HFFc6 (cell line): ENCODE measurements at regions not wholly inside any gene's neighbourhood (a gene's known extent, or its start where the extent isn't known, plus 50 kb on each side); places are given as distances from the start of the nearest gene placed in this dataset.

Experiments used
- DNase-seq: peaks from one replicate; pipeline ENCODE4 v3.0.0-alpha.2; 2018
- H3K27ac Mint-ChIP-seq: 2 replicates; pipeline ENCODE4 v1.8.0; 2020; ENCODE audit warnings: mild to moderate bottlenecking, mixed read lengths
- H3K27me3 Mint-ChIP-seq: 2 replicates; pipeline ENCODE4 v1.8.0; 2021; ENCODE audit warnings: mild to moderate bottlenecking, moderate library complexity, mixed read lengths; ENCODE audit not compliant: insufficient read depth
- H3K36me3 Mint-ChIP-seq: 2 replicates; pipeline ENCODE4 v1.8.0; 2021; ENCODE audit warnings: low read depth, mixed read lengths
- H3K4me1 Mint-ChIP-seq: 2 replicates; pipeline ENCODE4 v1.8.0; 2020; ENCODE audit warnings: low read depth, mixed read lengths
- H3K4me3 Mint-ChIP-seq: 2 replicates; pipeline ENCODE4 v1.8.0; 2020; ENCODE audit warnings: mild to moderate bottlenecking, moderate library complexity, mixed read lengths
- H3K9me3 Mint-ChIP-seq: 2 replicates; pipeline ENCODE4 v1.8.0; 2020; ENCODE audit warnings: mild to moderate bottlenecking, mixed read lengths
- TF ChIP-seq, protein P1 (sequence below): fragments of 200-600 bp; sonication (generic); IDR thresholded peaks from 2 replicates; pipeline ENCODE4 v1.5.0; 2021; ENCODE audit warnings: antibody characterized with exemption, mild to moderate bottlenecking

GRCh38 chr18:34627137-34627920 lies 82.8 kb upstream of the DTNA start:
- H3K27ac Mint-ChIP-seq = no peak overlapping the region
- no peak overlapping the region for H3K4me3 Mint-ChIP-seq
- H3K9me3 Mint-ChIP-seq = no peaks in the 10 kb centered on the region
- H3K36me3 Mint-ChIP-seq = no peaks in the 10 kb centered on the region
- H3K4me1 Mint-ChIP-seq = no peaks in the 10 kb centered on the region
- TF ChIP-seq, protein P1, sequence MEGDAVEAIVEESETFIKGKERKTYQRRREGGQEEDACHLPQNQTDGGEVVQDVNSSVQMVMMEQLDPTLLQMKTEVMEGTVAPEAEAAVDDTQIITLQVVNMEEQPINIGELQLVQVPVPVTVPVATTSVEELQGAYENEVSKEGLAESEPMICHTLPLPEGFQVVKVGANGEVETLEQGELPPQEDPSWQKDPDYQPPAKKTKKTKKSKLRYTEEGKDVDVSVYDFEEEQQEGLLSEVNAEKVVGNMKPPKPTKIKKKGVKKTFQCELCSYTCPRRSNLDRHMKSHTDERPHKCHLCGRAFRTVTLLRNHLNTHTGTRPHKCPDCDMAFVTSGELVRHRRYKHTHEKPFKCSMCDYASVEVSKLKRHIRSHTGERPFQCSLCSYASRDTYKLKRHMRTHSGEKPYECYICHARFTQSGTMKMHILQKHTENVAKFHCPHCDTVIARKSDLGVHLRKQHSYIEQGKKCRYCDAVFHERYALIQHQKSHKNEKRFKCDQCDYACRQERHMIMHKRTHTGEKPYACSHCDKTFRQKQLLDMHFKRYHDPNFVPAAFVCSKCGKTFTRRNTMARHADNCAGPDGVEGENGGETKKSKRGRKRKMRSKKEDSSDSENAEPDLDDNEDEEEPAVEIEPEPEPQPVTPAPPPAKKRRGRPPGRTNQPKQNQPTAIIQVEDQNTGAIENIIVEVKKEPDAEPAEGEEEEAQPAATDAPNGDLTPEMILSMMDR = no peak
- no peaks in the 10 kb centered on the region for H3K27me3 Mint-ChIP-seq
- DNase-seq = no peak

DNA sequence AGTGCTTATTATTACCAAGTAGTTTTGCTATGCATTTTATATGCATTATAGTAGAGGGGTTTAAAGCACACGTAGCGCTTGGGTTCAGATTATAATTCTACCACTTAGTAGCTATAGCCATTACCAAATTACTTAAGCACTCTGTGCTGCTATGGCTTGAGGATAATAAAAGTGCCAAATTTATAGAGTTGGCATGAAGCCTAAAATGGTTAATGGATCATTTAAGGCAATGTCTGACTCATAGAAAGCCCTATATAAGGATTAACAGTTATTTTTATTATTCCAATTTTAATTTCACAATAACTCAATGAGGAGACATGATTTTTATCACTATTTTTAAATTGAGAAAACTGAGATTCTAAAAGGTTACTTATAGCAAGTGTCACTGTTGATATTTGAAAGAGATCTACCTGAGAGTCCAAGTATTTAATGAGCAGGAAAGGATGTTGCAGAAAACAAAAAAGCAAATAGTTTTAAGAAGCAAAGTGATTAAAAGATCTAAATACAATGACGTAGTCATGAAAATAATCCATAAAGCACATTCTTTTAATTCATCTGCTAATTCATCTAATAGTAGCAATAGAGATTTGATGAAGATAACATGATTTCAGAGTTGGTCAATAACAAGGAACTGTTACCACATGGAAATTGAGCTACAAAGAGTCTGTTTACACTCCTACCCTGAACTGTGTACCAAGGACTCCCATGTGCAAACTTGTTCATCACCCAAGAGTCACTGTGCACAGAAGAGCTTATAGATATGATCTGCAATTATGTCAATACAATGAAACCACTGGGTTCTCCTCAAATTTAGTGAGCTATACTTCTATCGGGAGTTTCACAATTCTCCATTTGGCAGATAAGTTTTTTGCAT lies 78.8 kb upstream of the DTNA start:
- DNase-seq = no peak
- H3K27ac Mint-ChIP-seq = no peak overlapping the region
- H3K36me3 Mint-ChIP-seq = no peaks in the 10 kb centered on the region
- no peak overlapping the region for H3K4me3 Mint-ChIP-seq
- TF ChIP-seq, protein P1 = no peak
- H3K9me3 Mint-ChIP-seq = no peaks in the 10 kb centered on the region
- H3K4me1 Mint-ChIP-seq = no peaks in the 10 kb centered on the region
- H3K27me3 Mint-ChIP-seq = no peaks in the 10 kb centered on the region

- H3K27ac Mint-ChIP-seq = no peak overlapping the region
- no peaks in the 10 kb centered on the region for H3K27me3 Mint-ChIP-seq
- DNase-seq = no peak
- H3K4me3 Mint-ChIP-seq = no peak overlapping the region
- H3K4me1 Mint-ChIP-seq = no peaks in the 10 kb centered on the region
- H3K36me3 Mint-ChIP-seq = no peaks in the 10 kb centered on the region
- TF ChIP-seq, protein P1 = no peak
- H3K9me3 Mint-ChIP-seq = no peaks in the 10 kb centered on the region
Measured at GRCh38 chr18:34632321-34632720, 77.8 kb upstream of the DTNA start.

GRCh38 chr18:34633368-34633767 lies 76.7 kb upstream of the DTNA start:
- no peaks in the 10 kb centered on the region for H3K4me1 Mint-ChIP-seq
- H3K36me3 Mint-ChIP-seq = no peaks in the 10 kb centered on the region
- TF ChIP-seq, protein P1 = no peak
- no peak overlapping the region for H3K4me3 Mint-ChIP-seq
- DNase-seq = no peak
- no peak overlapping the region for H3K27ac Mint-ChIP-seq
- no peaks in the 10 kb centered on the region for H3K27me3 Mint-ChIP-seq
- no peaks in the 10 kb centered on the region for H3K9me3 Mint-ChIP-seq

GRCh38 chr18:34637094-34637801 lies 72.8 kb upstream of the DTNA start:
- H3K27me3 Mint-ChIP-seq = peaks cover 2% of the 10 kb centered on the region; the same call in 1 of the 2 replicates
- H3K27ac Mint-ChIP-seq = no peak overlapping the region
- TF ChIP-seq, protein P1 = no peak
- DNase-seq = no peak
- no peaks in the 10 kb centered on the region for H3K36me3 Mint-ChIP-seq
- H3K4me3 Mint-ChIP-seq = no peak overlapping the region
- no peaks in the 10 kb centered on the region for H3K9me3 Mint-ChIP-seq
- no peaks in the 10 kb centered on the region for H3K4me1 Mint-ChIP-seq
